ENCODE measurements at regions not wholly inside any gene's neighbourhood (a gene's known extent, or its start where the extent isn't known, plus 50 kb on each side); places are given as distances from the start of the nearest gene placed in this dataset.

GRCh38 chr6:15781890-15782289, 119.1 kb upstream of the DTNBP1 start:
- Histone ChIP-seq H3K4me1 (no peaks in the 10 kb centered on the region), H3K36me3 (ENCODE audit: insufficient read depth in 1 of 2, low read depth in 1 of 2) (no peaks in the 10 kb centered on the region), H3K27me3 (ENCODE audit: insufficient read depth in 3 of 3, low read length in 2 of 3) (no peaks in the 10 kb centered on the region), H3K9me3 (no peaks in the 10 kb centered on the region), H3K4me3 (no peak overlapping the region), H3K27ac (no peak overlapping the region)
- intact Hi-C loops (cut with DNase I), result no loop called here
- no peak for TF ChIP-seq CTCF (IDR thresholded peaks at IDR 0.05)
- WGBS, 3 donors, result 79 to 80% (median 79%) methylated on average over 2 of the region's 2 CpGs
- ATAC-seq (no peak), DNase-seq (no peak)

GRCh38 chr6:15781333-15781732, 118.5 kb upstream of the DTNBP1 start:
- Histone ChIP-seq H3K27ac (no peak overlapping the region), H3K9me3 (no peaks in the 10 kb centered on the region), H3K4me1 (no peaks in the 10 kb centered on the region), H3K36me3 (ENCODE audit: insufficient read depth in 1 of 2, low read depth in 1 of 2) (no peaks in the 10 kb centered on the region), H3K4me3 (no peak overlapping the region), H3K27me3 (ENCODE audit: insufficient read depth in 3 of 3, low read length in 2 of 3) (no peaks in the 10 kb centered on the region)
- intact Hi-C loops (cut with DNase I), result no loop called here
- DNase-seq (no peak), ATAC-seq (no peak)
- WGBS, 3 donors, result 57 to 84% (median 65%) methylated on average over 3 of the region's 3 CpGs
- TF ChIP-seq CTCF (IDR thresholded peaks at IDR 0.05), result no peak

GRCh38 chr6:15780437-15780836, 117.6 kb upstream of the DTNBP1 start:
- no peak for DNase-seq
- WGBS, 3 donors, result 49 to 80% (median 77%) methylated on average over 2 of the region's 2 CpGs
- H3K27me3 ChIP-seq (ENCODE audit: insufficient read depth in 3 of 3, low read length in 2 of 3), result no peaks in the 10 kb centered on the region
- no peak overlapping the region for H3K4me3 ChIP-seq
- no peaks in the 10 kb centered on the region for H3K36me3 ChIP-seq (ENCODE audit: insufficient read depth in 1 of 2, low read depth in 1 of 2)
- intact Hi-C loops (cut with DNase I), result no loop called here
- H3K27ac ChIP-seq, result no peak overlapping the region
- no peaks in the 10 kb centered on the region for H3K9me3 ChIP-seq
- no peak for ATAC-seq
- H3K4me1 ChIP-seq, result no peaks in the 10 kb centered on the region
- no peak for TF ChIP-seq CTCF (IDR thresholded peaks at IDR 0.05)

- DNase-seq (no peak), ATAC-seq (no peak)
- Histone ChIP-seq H3K4me3 (no peak overlapping the region), H3K4me1 (no peaks in the 10 kb centered on the region), H3K27ac (no peak overlapping the region), H3K9me3 (no peaks in the 10 kb centered on the region), H3K36me3 (ENCODE audit: insufficient read depth in 1 of 2, low read depth in 1 of 2) (no peaks in the 10 kb centered on the region), H3K27me3 (ENCODE audit: insufficient read depth in 3 of 3, low read length in 2 of 3) (no peaks in the 10 kb centered on the region)
- intact Hi-C loops (cut with DNase I), result no loop called here
- 53 to 68% (median 55%) methylated on average over 3 of the region's 3 CpGs for WGBS, 3 donors
- no peak for TF ChIP-seq CTCF (IDR thresholded peaks at IDR 0.05)
Observed at GRCh38 chr6:15779726-15780125, 116.9 kb upstream of the DTNBP1 start.

GRCh38 chr6:15776458-15776980, 113.7 kb upstream of the DTNBP1 start:
- Histone ChIP-seq H3K4me1 (no peaks in the 10 kb centered on the region), H3K27ac (no peak overlapping the region), H3K4me3 (no peak overlapping the region), H3K36me3 (ENCODE audit: insufficient read depth in 1 of 2, low read depth in 1 of 2) (no peaks in the 10 kb centered on the region), H3K9me3 (no peaks in the 10 kb centered on the region), H3K27me3 (ENCODE audit: insufficient read depth in 3 of 3, low read length in 2 of 3) (no peaks in the 10 kb centered on the region)
- DNase-seq (no peak), ATAC-seq (no peak)
- intact Hi-C loops (cut with DNase I), result no loop called here
- TF ChIP-seq CTCF (IDR thresholded peaks at IDR 0.05), result no peak
- WGBS, 3 donors, result 86 to 95% (median 93%) methylated on average over 2 of the region's 2 CpGs
